Trophoblast cell (in vitro differentiated cells and primary cell): ENCODE measurements at regions not wholly inside any gene's neighbourhood (a gene's known extent, or its start where the extent isn't known, plus 50 kb on each side); places are given as distances from the start of the nearest gene placed in this dataset.
A peak's percentile ranks its signal among the peaks of the same experiment; 100 is the strongest.

Experiments used
- DNase-seq, 2 donors: peaks; one replicate each; pipeline ENCODE4 v3.0.0-alpha.2; 2016
- H2AFZ ChIP-seq: 2 replicates; pipeline ENCODE4 v1.6.1; 2013; ENCODE audit warnings: low read length, moderate library complexity, mild to moderate bottlenecking; ENCODE audit not compliant: insufficient read depth, poor library complexity
- H2AK5ac ChIP-seq: 2 replicates; pipeline ENCODE4 v1.6.1; 2013; ENCODE audit warnings: mild to moderate bottlenecking, low read length
- H2BK120ac ChIP-seq: 2 replicates; pipeline ENCODE4 v1.6.1; 2013; ENCODE audit warnings: low read length, mild to moderate bottlenecking, moderate library complexity; ENCODE audit not compliant: insufficient read depth, poor library complexity
- H2BK12ac ChIP-seq: 2 replicates; pipeline ENCODE4 v1.6.1; 2013; ENCODE audit warnings: mild to moderate bottlenecking, low read length, moderate library complexity
- H2BK5ac ChIP-seq: 2 replicates; pipeline ENCODE4 v1.6.1; 2013; ENCODE audit warnings: low read length, low read depth, moderate library complexity, mild to moderate bottlenecking; ENCODE audit not compliant: poor library complexity
- H3K14ac ChIP-seq: 2 replicates; pipeline ENCODE4 v1.6.1; 2013; ENCODE audit warnings: mild to moderate bottlenecking, low read length
- H3K18ac ChIP-seq: 2 replicates; pipeline ENCODE4 v1.6.1; 2013; ENCODE audit warnings: mild to moderate bottlenecking, low read length
- H3K23ac ChIP-seq: 2 replicates; pipeline ENCODE4 v1.6.1; 2013; ENCODE audit warnings: low read length
- H3K27ac ChIP-seq: 2 replicates; pipeline ENCODE4 v1.5.1; 2013; ENCODE audit warnings: low read depth, mild to moderate bottlenecking, inconsistent platforms, low read length, moderate library complexity
- H3K27me3 ChIP-seq: 2 replicates; pipeline ENCODE4 v1.6.1; 2013; ENCODE audit warnings: inconsistent platforms, mild to moderate bottlenecking, low read length, moderate library complexity; ENCODE audit not compliant: insufficient read depth
- H3K36me3 ChIP-seq, 2 experiments: 1 replicate in 1 of 2; 2 replicates in 1 of 2; pipeline ENCODE4 v1.6.1; 2013; ENCODE audit warnings: low read length in 2 of 2, mild to moderate bottlenecking in 2 of 2, moderate library complexity in 1 of 2; ENCODE audit not compliant: insufficient read depth in 2 of 2, control insufficient read depth in 1 of 2
- H3K4ac ChIP-seq: 2 replicates; pipeline ENCODE4 v1.6.1; 2013; ENCODE audit warnings: low read depth, mild to moderate bottlenecking, low read length, moderate library complexity
- H3K4me1 ChIP-seq, 2 experiments: 1 replicate in 1 of 2; 2 replicates in 1 of 2; pipeline ENCODE4 v1.6.1; 2013; ENCODE audit warnings: low read length in 2 of 2, mild to moderate bottlenecking in 2 of 2, moderate library complexity in 1 of 2; ENCODE audit not compliant: insufficient read depth in 2 of 2, control insufficient read depth in 1 of 2
- H3K4me2 ChIP-seq: 2 replicates; pipeline ENCODE4 v1.6.1; 2013; ENCODE audit warnings: inconsistent platforms, mild to moderate bottlenecking, low read length, moderate library complexity
- H3K4me3 ChIP-seq: 2 replicates; pipeline ENCODE4 v1.5.1; 2013; ENCODE audit warnings: mild to moderate bottlenecking, low read depth, low read length, inconsistent platforms
- H3K79me1 ChIP-seq: one replicate; pipeline ENCODE4 v1.6.1; 2013; ENCODE audit warnings: low read length
- H3K79me2 ChIP-seq: 2 replicates; pipeline ENCODE4 v1.6.1; 2013; ENCODE audit warnings: low read length, mild to moderate bottlenecking; ENCODE audit not compliant: control insufficient read depth, insufficient read depth, poor library complexity
- H3K9ac ChIP-seq: 2 replicates; pipeline ENCODE4 v1.6.1; 2013; ENCODE audit warnings: mild to moderate bottlenecking, low read length
- H3K9me3 ChIP-seq: 2 replicates; pipeline ENCODE4 v1.6.1; 2013; ENCODE audit warnings: low read depth, mild to moderate bottlenecking, control low read depth, inconsistent platforms, low read length; ENCODE audit not compliant: insufficient read depth
- H4K12ac ChIP-seq: 2 replicates; pipeline ENCODE4 v1.6.1; 2013; ENCODE audit warnings: low read depth, mild to moderate bottlenecking, low read length, moderate library complexity
- H4K8ac ChIP-seq: 2 replicates; pipeline ENCODE4 v1.6.1; 2013; ENCODE audit warnings: low read depth, mild to moderate bottlenecking, low read length, moderate library complexity
- H4K91ac ChIP-seq: one replicate; pipeline ENCODE4 v1.6.1; 2013; ENCODE audit warnings: low read depth, mild to moderate bottlenecking, low read length, moderate library complexity
- WGBS: extraction: QIAGEN DNeasy Blood & Tissue Kit; methylation state at CpG from one replicate; pipeline ENCODE4 v1.1.7; 2013; ENCODE audit warnings: missing lambda C conversion rate; ENCODE audit not compliant: insufficient read length, insufficient coverage; ENCODE audit errors: extremely low coverage; 5-methylcytosine and 5-hydroxymethylcytosine counted together

DNA sequence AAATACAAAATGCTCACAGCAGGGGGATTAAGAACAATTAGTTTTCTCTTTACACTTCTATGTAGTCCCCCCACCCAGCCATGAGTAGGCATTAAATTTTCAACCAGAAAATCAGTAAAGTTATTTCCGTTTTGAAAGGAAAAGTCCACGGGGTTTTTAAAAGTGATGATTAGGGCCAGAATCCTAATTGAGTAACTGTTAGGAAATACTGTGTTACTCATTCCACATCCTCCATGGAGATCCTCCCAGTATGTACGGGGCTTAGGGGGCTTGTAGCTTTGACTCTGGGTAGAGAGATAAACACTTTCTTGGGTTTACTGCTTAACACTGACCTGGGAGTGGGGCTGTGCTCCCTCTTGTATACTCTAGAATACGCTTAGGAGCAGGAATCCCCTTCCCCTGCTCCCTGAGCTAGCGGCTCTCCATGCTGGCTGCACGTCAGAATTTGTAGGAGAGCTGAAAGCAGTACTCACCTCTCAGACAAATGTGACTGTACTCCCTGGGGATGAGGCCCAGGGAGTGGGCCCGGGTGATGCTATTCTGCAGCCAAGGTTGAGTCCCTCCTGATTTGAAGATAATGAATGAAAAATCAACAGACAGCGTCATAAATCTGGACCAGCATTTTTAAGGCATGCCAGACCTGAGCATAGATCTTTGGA is 100.5 kb downstream of the SLC4A3 start:
- H2BK5ac ChIP-seq = no peak overlapping the region
- H2BK12ac ChIP-seq = no peak overlapping the region
- H3K4me1 ChIP-seq = no peaks in the 10 kb centered on the region
- H3K79me2 ChIP-seq = no peaks in the 10 kb centered on the region
- H4K8ac ChIP-seq = no peak overlapping the region
- H3K18ac ChIP-seq = no peak overlapping the region
- no peak overlapping the region for H3K23ac ChIP-seq
- WGBS = no CpG with 5 or more reads among the region's 8 CpGs
- no peak overlapping the region for H3K27ac ChIP-seq
- H3K14ac ChIP-seq = no peak overlapping the region
- H3K4me3 ChIP-seq = no peak overlapping the region
- H3K27me3 ChIP-seq = no peaks in the 10 kb centered on the region
- no peaks in the 10 kb centered on the region for H3K36me3 ChIP-seq
- no peaks in the 10 kb centered on the region for H3K79me1 ChIP-seq
- no peak for DNase-seq
- no peak overlapping the region for H3K4me2 ChIP-seq
- no peaks in the 10 kb centered on the region for H3K9me3 ChIP-seq
- H2AFZ ChIP-seq = no peak overlapping the region
- H4K12ac ChIP-seq = no peak overlapping the region
- no peak overlapping the region for H4K91ac ChIP-seq
- no peak overlapping the region for H3K9ac ChIP-seq
- H3K4ac ChIP-seq = no peak overlapping the region
- H2AK5ac ChIP-seq = no peak overlapping the region
- H2BK120ac ChIP-seq = no peak overlapping the region

DNA sequence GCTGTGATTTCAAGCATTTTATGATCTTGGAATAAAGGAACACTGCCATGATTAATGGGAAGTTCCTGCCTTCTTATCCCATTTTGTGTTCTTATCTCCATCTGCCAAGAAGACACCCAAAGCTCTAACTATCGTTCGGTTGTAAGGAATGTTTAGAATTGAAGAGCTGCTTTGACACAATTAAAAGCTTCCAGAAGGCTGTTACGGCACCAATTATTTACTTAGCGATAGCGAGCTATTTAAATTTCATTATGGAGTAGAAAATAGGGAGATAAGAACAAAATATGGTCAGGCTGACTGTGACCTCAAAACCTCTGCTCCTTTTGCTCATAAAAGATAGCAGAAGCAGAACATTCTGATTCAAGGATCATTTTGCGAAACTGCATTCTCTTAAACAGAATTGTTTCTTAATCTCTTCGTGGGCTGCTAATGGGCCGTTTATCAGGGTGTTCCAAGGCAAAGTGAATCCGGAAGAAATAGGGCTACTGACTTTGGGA is 101.6 kb downstream of the SLC4A3 start:
- Histone ChIP-seq H3K9ac (no peak overlapping the region), H3K9me3 (no peaks in the 10 kb centered on the region), H3K36me3 (no peaks in the 10 kb centered on the region), H2BK120ac (no peak overlapping the region), H3K4ac (no peak overlapping the region), H2AK5ac (no peak overlapping the region), H3K4me3 (no peak overlapping the region), H4K8ac (no peak overlapping the region), H3K79me2 (no peaks in the 10 kb centered on the region), H2BK12ac (no peak overlapping the region), H3K79me1 (peaks cover 3% of the 10 kb centered on the region), H3K4me2 (no peak overlapping the region), H3K27me3 (no peaks in the 10 kb centered on the region), H3K27ac (no peak overlapping the region), H3K23ac (no peak overlapping the region), H2AFZ (no peak overlapping the region), H3K14ac (no peak overlapping the region), H3K4me1 (peaks cover 0 to 5% of the 10 kb centered on the region in 2 experiments), H2BK5ac (no peak overlapping the region), H3K18ac (no peak overlapping the region), H4K91ac (no peak overlapping the region), H4K12ac (no peak overlapping the region)
- WGBS = no CpG with 5 or more reads among the region's 9 CpGs
- DNase-seq = no peak

DNA sequence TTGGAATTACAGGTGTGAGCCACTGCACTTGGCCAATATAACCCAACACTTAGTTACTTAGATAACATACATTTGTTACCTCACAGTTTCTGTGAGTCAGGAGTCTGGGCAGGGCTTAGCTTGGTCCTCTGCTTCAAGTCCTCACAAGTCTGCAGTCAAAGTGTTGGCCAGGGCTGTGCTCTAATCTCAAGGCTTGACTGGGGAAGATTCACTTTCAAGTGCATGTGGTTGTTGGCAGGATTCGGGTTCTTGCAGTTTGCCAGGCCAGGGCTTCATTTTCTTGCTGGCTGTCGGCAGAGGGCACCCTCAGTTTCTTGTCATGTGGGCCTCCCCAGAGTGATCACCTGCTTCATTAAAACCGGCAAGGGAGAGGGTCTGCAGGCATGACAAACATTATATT is 103.7 kb downstream of the SLC4A3 start:
- Histone ChIP-seq H3K27ac (no peak overlapping the region), H2BK12ac (no peak overlapping the region), H3K36me3 (no peaks in the 10 kb centered on the region), H3K18ac (no peak overlapping the region), H4K12ac (no peak overlapping the region), H3K14ac (no peak overlapping the region), H3K4me3 (no peak overlapping the region), H3K9ac (no peak overlapping the region), H3K4ac (no peak overlapping the region), H2AK5ac (no peak overlapping the region), H3K4me1 (peaks cover 0 to 5% of the 10 kb centered on the region in 2 experiments), H3K9me3 (no peaks in the 10 kb centered on the region), H3K27me3 (no peaks in the 10 kb centered on the region), H2AFZ (no peak overlapping the region), H3K79me2 (no peaks in the 10 kb centered on the region), H4K91ac (no peak overlapping the region), H2BK120ac (no peak overlapping the region), H3K79me1 (peaks cover 3% of the 10 kb centered on the region), H3K23ac (no peak overlapping the region), H4K8ac (no peak overlapping the region), H3K4me2 (no peak overlapping the region), H2BK5ac (no peak overlapping the region)
- no CpG with 5 or more reads among the region's 3 CpGs for WGBS
- no peak for DNase-seq

DNA sequence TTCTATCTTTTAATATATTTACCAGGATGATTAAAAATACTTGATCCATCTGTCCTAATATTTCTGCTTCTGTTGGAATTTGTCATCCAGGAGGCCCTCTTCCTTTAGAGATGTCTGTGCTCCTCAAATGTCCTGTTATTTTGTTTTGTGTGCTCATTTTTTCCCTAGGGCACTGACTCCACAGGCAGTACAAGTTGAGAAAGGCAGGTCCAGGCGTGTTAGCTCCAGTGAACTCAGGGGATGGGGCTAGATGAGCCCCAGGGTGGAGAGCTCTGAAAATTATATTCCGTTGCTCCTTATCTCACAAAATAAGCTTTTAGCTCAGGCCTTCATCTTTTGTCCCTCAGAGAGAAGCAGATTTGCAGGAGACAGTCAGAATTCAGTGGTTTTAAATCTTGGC is 105.7 kb downstream of the SLC4A3 start:
- Histone ChIP-seq H3K79me2 (no peaks in the 10 kb centered on the region), H4K12ac (no peak overlapping the region), H4K8ac (no peak overlapping the region), H3K4me3 (no peak overlapping the region), H3K18ac (no peak overlapping the region), H3K9me3 (no peaks in the 10 kb centered on the region), H3K9ac (no peak overlapping the region), H2BK5ac (peak overlapping the region; percentile 69), H2BK120ac (no peak overlapping the region), H2BK12ac (no peak overlapping the region), H3K27me3 (no peaks in the 10 kb centered on the region), H3K36me3 (no peaks in the 10 kb centered on the region), H3K14ac (no peak overlapping the region), H3K79me1 (peaks cover 3% of the 10 kb centered on the region), H2AFZ (no peak overlapping the region), H3K4me1 (peaks cover 0 to 5% of the 10 kb centered on the region in 2 experiments), H3K4ac (no peak overlapping the region), H3K27ac (peak overlapping the region; percentile 49), H2AK5ac (no peak overlapping the region), H3K4me2 (no peak overlapping the region), H3K23ac (no peak overlapping the region), H4K91ac (no peak overlapping the region)
- no CpG with 5 or more reads among the region's 2 CpGs for WGBS
- DNase-seq = no peak
